HG03439 (cell line): ENCODE measurements at regions not wholly inside any gene's neighbourhood (a gene's known extent, or its start where the extent isn't known, plus 50 kb on each side); places are given as distances from the start of the nearest gene placed in this dataset.
"Not testable (repeated sequence)": the region's sequence is repeated elsewhere in the genome, so short reads cannot be mapped to it uniquely, and the experiment has no call there.

ENCODE experiments used
- ATAC-seq: cut with Tn5 transposase; IDR thresholded peaks from one replicate; pipeline ENCODE4 v1.9.1; 2021; ENCODE audit warnings: mild to moderate bottlenecking, moderate library complexity; ENCODE audit not compliant: unreplicated experiment

- ATAC-seq, result no peak
Measured at GRCh38 chr5:130386155-130386554, 481.9 kb downstream of the CHSY3 start.

DNA sequence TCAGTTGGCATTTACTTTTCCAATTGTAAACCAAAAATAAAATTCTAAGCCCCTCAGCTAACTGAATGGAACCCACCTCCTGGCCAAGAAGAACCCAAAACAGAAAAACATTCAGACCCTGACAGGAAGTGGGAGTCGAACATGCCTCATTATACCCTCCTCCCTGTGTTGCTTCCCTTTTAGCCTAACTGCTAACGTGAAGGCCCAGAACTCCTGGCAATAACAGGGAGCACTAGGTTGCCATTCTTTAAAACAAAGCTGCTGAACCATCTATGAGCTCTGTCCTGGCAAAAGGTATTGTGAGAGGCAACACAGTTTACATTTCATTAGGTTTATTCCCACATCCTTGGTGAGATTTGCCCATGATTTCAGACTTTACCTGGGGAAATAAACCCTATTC is 481.4 kb downstream of the CHSY3 start:
- ATAC-seq, result no peak

DNA sequence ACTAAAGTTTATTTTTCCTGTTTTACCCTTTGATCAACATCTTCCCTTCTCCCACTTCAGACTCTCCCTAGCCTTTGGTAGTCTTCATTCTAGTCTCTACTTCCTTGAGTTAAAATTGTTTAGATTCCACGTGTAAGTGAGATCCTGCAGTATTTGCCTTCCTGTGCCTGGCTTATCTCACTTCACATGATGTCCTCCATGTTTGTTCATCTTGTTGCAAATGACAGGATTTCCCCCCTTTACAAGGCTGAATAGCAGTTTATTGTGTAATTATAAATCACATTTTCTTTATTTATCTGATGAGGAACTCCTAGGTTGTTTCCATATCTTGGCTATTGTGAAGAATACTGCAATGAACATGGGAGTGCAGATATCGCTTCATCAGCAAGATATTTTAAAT is 461.7 kb downstream of the CHSY3 start:
- no peak for ATAC-seq

- no peak for ATAC-seq
Measured at GRCh38 chr5:130350131-130350530, 445.9 kb downstream of the CHSY3 start.

DNA sequence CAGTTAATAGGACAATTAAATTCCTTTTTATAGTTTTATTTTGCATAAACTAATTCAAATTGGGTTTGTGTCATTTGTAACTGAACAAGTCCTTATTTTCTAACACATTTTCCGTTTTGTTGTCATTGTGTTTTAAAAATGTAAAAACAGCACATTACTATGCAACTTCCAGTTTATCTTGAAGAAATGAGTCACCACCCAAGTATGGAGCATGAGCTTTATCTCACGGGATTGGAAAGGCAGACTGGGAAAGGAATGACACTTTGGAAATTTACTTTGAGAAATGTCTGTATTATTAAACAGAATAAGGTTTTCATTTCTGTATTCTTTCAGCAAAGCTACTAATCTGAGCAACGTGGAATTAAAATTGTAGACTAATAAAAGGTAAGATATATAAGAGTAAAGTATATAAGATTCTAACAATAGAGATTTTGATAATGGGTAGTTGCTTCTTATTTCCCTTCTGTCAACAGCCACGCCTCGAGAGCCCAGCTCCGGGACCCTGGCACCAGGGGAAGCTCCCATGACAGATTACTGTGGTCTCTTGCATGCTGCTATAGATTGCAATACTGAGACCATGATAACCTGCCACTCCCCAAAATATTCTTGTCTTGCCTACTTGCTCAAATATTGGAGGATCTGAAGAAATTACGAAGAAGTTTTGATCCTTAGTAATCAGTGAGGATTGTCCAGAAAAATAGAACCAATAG is 433.1 kb downstream of the CHSY3 start:
- no peak for ATAC-seq

DNA sequence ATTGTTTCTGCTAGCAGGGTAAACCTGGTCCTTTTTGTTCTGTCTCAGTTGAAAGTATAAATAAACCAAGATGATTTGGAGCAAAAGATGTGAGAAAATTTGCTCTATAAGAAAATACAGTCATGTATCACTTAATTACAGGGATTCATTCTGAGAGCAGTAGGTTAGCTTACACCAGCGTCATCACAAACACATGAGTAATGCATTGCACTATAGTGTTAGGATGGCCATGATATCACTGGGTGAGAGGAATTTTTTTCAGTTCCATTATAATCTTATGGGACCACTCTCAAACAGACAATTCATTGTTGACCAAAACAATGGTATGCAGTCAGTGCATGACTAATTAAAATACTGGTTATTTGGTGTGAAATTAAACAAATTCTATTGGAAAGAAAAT is 430.9 kb downstream of the CHSY3 start:
- ATAC-seq, result no peak

GRCh38 chr5:130333089-130333488 is 428.8 kb downstream of the CHSY3 start:
- no peak for ATAC-seq

- no peak for ATAC-seq
Measured at GRCh38 chr5:130331332-130331731, 427.1 kb downstream of the CHSY3 start.

GRCh38 chr5:130324953-130325671 is 420.8 kb downstream of the CHSY3 start:
- no peak for ATAC-seq

- peak; percentile 100 for ATAC-seq
Measured at GRCh38 chr5:130323804-130324454, 419.7 kb downstream of the CHSY3 start.

- ATAC-seq, result no peak
Measured at GRCh38 chr5:130321931-130322330, 417.7 kb downstream of the CHSY3 start.

DNA sequence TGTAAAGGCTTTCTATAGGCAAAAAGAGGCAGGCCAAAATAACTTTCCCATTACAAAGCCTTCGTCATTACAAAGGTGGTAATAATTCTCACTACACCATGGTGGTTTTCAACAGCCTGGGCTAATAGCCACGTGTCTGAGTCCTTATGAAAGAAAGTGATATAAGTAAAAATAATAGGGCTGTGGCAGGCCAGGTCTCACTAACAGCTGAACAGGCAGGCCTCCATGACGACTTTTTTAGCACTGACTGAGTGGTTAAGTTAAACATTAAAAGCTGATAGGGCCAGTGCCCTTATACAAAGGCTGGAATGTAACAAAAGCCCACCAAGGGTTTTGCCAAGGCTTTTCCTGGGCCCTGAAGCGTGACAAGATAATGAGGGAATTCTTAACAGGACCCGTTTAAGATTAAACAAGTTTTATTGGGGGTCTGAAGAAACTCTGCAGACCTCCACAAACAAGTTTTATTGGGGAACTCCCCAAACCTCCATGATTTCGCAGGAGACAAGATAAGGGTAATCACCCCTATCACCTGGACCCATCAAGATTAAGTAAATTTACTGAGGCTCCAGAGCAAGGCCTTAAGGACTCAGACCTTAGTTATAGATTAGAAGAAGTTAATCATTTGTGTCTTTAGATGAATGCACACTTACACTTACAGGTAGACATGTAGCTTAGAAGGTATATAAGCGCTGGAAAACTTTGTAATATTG is 412.9 kb downstream of the CHSY3 start:
- no peak for ATAC-seq

GRCh38 chr5:130295235-130295634 is 391.0 kb downstream of the CHSY3 start:
- ATAC-seq, result no peak

DNA sequence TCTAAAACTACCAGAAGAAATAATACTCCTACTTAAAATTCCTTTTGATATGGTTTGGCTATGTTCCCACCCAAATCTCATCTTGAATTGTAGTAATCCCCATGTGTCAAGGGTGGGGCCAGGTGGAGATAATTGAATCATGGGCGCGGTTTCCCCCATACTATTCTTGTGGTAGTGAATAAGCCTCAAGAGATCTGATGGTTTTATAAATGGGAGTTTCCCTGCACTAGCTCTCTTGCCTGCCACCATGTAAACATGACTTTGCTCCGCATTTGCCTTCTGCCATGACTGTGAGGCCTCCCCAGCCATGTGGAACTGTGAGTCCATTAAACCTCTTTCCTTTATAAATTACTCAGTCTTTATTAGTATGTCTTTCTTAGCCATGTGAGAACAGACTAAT is 390.5 kb downstream of the CHSY3 start:
- not testable (repeated sequence) for ATAC-seq

- ATAC-seq, result no peak
Measured at GRCh38 chr5:130290219-130290618, 386.0 kb downstream of the CHSY3 start.

DNA sequence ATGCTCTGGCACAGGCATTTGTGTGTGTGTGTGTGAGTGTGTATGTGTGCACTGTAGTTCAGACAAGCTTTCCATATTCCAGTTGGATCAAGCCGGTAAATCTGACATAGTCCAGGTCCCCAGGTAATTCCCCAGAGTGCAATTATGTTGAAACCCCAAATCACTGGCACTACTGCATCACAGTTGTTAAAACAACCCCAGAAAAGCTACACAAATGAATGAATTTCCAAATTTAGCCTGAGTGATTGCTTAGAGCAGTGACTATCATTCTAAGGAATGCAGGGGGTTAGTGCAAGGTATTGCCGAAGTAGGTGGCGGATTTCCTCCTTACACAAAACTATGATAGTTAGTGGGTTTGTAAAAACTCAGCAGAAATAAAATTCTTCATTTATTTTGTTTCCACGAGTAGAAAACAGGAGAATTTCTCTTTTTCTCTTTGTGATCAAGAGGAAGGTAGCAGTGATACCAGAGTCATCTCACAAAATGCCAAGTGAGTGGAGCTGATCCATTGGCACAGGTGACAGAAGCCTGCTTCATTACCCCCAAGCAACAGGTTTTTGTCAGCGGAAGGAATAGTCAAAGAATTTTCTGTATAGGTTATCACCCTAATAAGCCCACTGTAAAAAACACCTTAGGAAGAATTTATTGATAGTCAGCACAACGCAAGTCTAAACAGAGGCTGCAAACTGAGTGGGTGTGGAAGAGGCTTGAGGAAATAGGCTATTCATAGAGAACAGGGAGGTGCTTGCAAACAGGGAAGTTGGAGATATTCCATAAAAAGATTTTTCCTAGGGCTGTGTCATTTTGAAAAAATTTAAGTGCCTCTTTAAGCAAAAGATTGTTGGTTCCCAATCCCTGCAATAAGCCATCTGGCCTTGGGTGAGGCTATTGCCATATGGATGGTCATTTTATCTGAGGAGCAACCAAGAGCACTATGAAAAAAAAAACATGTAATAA is 385.1 kb downstream of the CHSY3 start:
- ATAC-seq, result no peak

DNA sequence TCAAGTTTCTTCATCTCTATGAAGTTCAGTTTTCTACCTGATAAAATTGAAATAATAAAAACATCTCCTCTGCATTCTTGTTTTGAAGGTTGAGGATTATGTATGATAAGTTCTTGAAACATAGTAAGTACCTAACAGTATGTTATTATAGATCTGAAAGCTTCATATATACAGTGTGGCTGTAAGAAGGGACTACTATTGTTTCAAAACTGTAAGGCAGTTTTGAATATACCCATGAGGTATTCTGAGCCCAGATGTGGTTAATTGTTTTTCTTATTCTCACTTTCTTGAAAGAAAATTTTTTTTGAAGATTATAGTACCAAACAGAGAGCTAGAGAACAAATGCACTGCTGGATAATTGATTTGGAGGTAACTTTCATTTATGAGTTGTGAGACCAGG is 383.2 kb downstream of the CHSY3 start:
- ATAC-seq, result no peak

GRCh38 chr5:130286971-130287370 is 382.7 kb downstream of the CHSY3 start:
- no peak for ATAC-seq

DNA sequence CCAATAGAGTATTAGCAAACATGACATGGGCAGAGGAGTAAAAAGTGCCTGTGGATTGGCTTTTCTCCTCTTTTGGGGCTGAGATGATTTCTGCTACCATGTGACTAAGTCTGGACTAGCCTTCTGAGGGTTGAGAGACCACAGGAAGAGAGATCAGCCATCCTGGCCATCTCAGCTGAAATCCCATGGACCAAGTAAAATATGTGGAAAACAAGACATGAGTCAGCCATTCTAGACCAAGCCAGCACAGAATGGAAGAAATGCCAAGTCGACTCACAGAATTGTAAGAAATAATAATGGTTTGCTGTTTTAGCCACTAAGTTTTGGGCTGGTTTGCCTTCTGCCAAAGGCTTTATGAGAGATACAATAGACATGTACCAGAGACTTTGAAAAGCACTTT is 377.8 kb downstream of the CHSY3 start:
- ATAC-seq, result no peak

GRCh38 chr5:130280528-130281217 is 376.4 kb downstream of the CHSY3 start:
- no peak for ATAC-seq
